ENCODE measurements at regions not wholly inside any gene's neighbourhood (a gene's known extent, or its start where the extent isn't known, plus 50 kb on each side); places are given as distances from the start of the nearest gene placed in this dataset.

DNA sequence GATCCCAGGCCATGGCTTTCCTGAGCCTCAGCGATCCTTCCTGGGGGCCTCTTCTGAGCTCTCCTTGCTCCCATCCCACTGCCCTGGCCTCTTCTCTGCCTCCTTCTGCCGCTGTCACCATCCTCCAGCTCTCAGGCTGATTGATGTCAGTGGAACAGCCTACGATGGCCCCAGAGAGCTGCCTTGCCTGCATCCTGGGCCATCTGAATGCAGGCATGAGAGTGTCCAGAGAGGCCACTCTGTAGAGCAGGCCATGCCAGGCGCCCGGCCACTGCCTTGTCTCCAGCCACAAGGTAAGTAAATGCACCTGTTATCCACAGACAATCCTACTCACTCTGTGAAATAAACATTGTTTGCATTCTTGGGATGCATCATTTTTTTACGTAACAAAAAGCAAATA is 171.4 kb upstream of the PPP2R2D start:
- Histone ChIP-seq H3K4me1 (peaks cover 0 to 15% (median 0%) of the 10 kb centered on the region in 3 donors), H3K27me3 (no peaks in the 10 kb centered on the region), H3K4me3 (no peak overlapping the region), H3K9me3 (peaks cover 0 to 20% (median 0%) of the 10 kb centered on the region in 3 donors), H3K27ac (no peak overlapping the region), H3K36me3 (no peaks in the 10 kb centered on the region)
- WGBS, 2 donors (ENCODE audit: low coverage in 1 of 2), result 77 to 93% methylated on average over 2 to 3 of the region's 6 CpGs
- TF ChIP-seq, protein P1, sequence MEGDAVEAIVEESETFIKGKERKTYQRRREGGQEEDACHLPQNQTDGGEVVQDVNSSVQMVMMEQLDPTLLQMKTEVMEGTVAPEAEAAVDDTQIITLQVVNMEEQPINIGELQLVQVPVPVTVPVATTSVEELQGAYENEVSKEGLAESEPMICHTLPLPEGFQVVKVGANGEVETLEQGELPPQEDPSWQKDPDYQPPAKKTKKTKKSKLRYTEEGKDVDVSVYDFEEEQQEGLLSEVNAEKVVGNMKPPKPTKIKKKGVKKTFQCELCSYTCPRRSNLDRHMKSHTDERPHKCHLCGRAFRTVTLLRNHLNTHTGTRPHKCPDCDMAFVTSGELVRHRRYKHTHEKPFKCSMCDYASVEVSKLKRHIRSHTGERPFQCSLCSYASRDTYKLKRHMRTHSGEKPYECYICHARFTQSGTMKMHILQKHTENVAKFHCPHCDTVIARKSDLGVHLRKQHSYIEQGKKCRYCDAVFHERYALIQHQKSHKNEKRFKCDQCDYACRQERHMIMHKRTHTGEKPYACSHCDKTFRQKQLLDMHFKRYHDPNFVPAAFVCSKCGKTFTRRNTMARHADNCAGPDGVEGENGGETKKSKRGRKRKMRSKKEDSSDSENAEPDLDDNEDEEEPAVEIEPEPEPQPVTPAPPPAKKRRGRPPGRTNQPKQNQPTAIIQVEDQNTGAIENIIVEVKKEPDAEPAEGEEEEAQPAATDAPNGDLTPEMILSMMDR (IDR thresholded peaks at IDR 0.05), result no peak
- TF ChIP-seq EP300 (IDR thresholded peaks at IDR 0.05) (no peak), POLR2AphosphoS5 (IDR thresholded peaks at IDR 0.05) (no peak), POLR2A (IDR thresholded peaks at IDR 0.05) (no peak)
- ATAC-seq, result no peak

DNA sequence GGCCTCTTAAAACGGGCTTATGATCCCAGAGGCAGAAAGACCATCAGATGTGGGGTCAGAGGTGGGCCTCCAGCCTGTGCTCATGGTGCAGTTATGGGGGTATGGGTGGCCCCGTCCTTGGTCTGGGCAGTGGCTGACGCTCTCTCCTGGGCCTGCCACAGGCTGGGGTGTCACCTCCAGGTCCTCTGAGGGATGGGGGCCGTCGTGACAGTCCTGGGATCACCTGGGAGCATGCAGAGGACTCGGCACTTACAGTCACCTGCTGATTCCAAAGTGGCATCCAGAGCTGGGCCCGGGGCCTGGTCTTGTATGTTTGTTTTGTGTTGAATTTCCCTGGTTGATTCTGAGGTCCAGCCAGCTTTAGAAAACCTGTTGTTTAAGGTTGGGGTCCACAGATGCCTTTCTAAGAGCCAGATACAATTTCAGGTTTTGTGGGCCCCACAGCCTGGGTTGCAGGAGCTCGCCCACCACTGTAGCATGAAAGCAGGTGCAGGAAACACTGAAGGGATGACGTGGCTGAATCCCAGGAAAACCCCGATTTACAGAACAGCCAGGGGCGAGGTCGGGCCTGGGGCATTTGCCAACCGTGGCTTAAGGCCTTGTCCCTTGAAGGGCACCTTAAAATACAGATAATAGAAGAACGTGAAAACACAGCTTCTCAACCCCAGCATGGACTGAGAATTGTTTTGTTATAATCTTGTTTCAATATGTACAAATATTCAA is 170.7 kb upstream of the PPP2R2D start:
- 73 to 80% methylated on average over 4 to 7 of the region's 14 CpGs for WGBS, 2 donors (ENCODE audit: low coverage in 1 of 2)
- TF ChIP-seq POLR2AphosphoS5 (IDR thresholded peaks at IDR 0.05), result no peak
- TF ChIP-seq POLR2A (IDR thresholded peaks at IDR 0.05), result no peak
- TF ChIP-seq, protein P1 (IDR thresholded peaks at IDR 0.05), result no peak
- Histone ChIP-seq H3K4me3 (no peak overlapping the region), H3K27me3 (no peaks in the 10 kb centered on the region), H3K9me3 (peaks cover 0 to 20% (median 0%) of the 10 kb centered on the region in 3 donors), H3K27ac (no peak overlapping the region), H3K4me1 (peaks cover 0 to 15% (median 0%) of the 10 kb centered on the region in 3 donors), H3K36me3 (no peaks in the 10 kb centered on the region)
- no peak for ATAC-seq

DNA sequence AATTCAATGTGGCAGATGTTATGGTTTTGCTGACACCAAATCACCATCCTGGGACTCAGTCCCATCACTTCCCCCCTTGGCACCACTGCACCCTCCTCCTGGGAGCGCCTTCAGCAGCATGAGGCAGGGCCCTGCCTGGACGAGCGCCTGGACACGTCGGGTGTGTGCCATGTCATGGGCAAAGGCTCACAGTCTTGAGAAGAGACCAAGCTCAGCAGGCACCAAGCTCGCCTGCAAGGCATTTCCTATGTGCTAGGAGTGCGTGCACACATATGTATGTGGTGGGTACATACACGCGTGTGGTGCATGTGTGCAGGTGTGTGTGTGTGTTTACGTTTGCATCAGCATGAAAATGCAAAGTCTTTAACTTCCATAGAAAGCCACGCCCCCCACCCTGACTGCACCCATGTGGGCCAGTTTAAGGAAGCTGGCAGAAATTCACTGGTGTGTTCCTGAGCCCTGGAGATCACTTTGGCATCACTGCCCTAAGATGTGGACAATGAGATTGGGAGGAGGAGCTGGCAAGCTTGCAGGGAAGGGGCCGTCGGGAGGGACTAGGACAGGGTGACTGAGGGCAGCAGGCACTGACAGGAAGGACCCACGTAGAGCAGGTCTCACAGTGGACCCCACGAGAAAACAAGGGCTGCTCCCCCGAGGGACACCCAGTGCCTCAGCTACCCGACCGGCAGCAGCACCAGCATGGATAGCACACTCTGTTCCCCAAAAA is 169.9 kb upstream of the PPP2R2D start:
- 81 to 94% methylated on average over 6 to 13 of the region's 18 CpGs for WGBS, 2 donors (ENCODE audit: low coverage in 1 of 2)
- H3K9me3 ChIP-seq, result peaks cover 0 to 20% (median 0%) of the 10 kb centered on the region in 3 donors
- ATAC-seq, result no peak
- H3K36me3 ChIP-seq, result no peaks in the 10 kb centered on the region
- no peak overlapping the region for H3K27ac ChIP-seq
- TF ChIP-seq POLR2A (IDR thresholded peaks at IDR 0.05) (no peak), EP300 (IDR thresholded peaks at IDR 0.05) (no peak), POLR2AphosphoS5 (IDR thresholded peaks at IDR 0.05) (no peak)
- TF ChIP-seq, protein P1 (IDR thresholded peaks at IDR 0.05), result no peak
- peaks cover 0 to 10% (median 0%) of the 10 kb centered on the region in 3 donors for H3K4me1 ChIP-seq
- peaks cover under 1% of the 10 kb centered on the region for H3K27me3 ChIP-seq
- H3K4me3 ChIP-seq, result no peak overlapping the region

DNA sequence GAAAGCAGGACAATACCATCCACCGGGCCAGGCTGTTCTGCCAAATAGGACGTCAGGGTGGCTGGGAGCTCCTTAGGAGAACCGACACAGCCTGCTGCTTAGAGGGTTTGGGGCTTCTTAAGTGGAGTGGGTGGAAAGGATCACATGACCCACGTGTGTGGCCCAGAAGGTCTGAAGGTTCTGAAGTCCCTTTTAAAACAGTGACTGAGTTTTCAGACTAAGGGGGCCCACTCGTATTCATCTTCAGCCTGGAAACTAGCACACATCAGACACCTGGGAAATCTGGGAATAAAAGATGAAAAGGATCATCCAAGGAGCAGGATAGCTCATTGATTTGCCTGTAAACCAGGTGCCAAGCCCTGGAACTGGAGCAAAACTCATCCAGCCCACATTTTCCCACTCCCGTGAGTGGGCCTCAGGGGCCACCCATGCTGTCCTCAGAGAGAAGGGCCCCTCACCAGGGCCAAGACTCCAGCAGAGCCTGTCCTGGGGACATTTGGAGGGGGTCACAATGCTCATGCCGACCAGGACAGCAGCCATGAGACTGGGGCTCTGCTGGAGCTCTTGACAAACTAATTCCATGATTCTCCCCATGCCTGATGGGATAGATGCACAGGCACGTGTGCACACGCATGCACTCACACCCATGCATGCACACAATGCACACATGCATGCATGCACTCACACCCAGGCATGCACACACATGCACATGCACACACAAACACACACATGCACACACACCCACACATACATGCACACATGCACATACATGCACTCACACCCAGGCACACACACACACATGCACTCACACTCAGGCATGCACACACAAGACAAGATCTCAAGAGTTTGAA is 168.8 kb upstream of the PPP2R2D start:
- H3K4me3 ChIP-seq, result no peak overlapping the region
- H3K36me3 ChIP-seq, result no peaks in the 10 kb centered on the region
- H3K9me3 ChIP-seq, result peaks cover 0 to 20% (median 0%) of the 10 kb centered on the region in 3 donors
- ATAC-seq, result no peak
- H3K27ac ChIP-seq, result no peak overlapping the region
- WGBS, 2 donors (ENCODE audit: low coverage in 1 of 2), result 90 to 93% methylated on average over 2 to 3 of the region's 9 CpGs
- TF ChIP-seq POLR2A (IDR thresholded peaks at IDR 0.05) (no peak), EP300 (IDR thresholded peaks at IDR 0.05) (no peak), POLR2AphosphoS5 (IDR thresholded peaks at IDR 0.05) (no peak)
- TF ChIP-seq, protein P1 (IDR thresholded peaks at IDR 0.05), result no peak
- H3K4me1 ChIP-seq, result no peaks in the 10 kb centered on the region
- H3K27me3 ChIP-seq, result peaks cover 6% of the 10 kb centered on the region

Measured in gastroesophageal sphincter (tissue), 4 donors.